ENCODE measurements at regions not wholly inside any gene's neighbourhood (a gene's known extent, or its start where the extent isn't known, plus 50 kb on each side); places are given as distances from the start of the nearest gene placed in this dataset.

- TF ChIP-seq CTCF (tag by site-specific recombination; IDR thresholded peaks at IDR 0.05) = no peak
- no peak for TF ChIP-seq HOXA7 (CRISPR knock-in tag; IDR thresholded peaks at IDR 0.05; ENCODE audit: borderline replicate concordance)
- TF ChIP-seq ZNF266 (tag by site-specific recombination; IDR thresholded peaks at IDR 0.05; ENCODE audit: low read depth) = no peak
- TF ChIP-seq ZNF48 (tag by site-specific recombination; IDR thresholded peaks at IDR 0.05) = no peak
- TF ChIP-seq ZNF239 (tag by site-specific recombination; IDR thresholded peaks at IDR 0.05) = no peak
- TF ChIP-seq ZNF133 (tag by site-specific recombination; IDR thresholded peaks at IDR 0.05) = no peak
- no peak for TF ChIP-seq ZNF76 (tag by site-specific recombination; IDR thresholded peaks at IDR 0.05; ENCODE audit: borderline replicate concordance, low read depth)
- no peak for TF ChIP-seq ZNF292 (tag by site-specific recombination; IDR thresholded peaks at IDR 0.05; ENCODE audit: borderline replicate concordance, low read depth)
- no peak for TF ChIP-seq ZNF274 (IDR thresholded peaks at IDR 0.05; ENCODE audit: low read length)
- TF ChIP-seq ZNF274 (tag by site-specific recombination; IDR thresholded peaks at IDR 0.05; ENCODE audit: borderline replicate concordance) = no peak
Measured at GRCh38 chr1:78231894-78232293, 186.1 kb downstream of the GIPC2 start.

All from HEK293 (cell line).